ENCODE measurements at regions not wholly inside any gene's neighbourhood (a gene's known extent, or its start where the extent isn't known, plus 50 kb on each side); places are given as distances from the start of the nearest gene placed in this dataset.

GRCh38 chr2:58981237-58981636, 740.1 kb upstream of the FANCL start:
- ATAC-seq (ENCODE audit: insufficient number of reproducible peaks, low FRiP score, low read depth), result no peak
- no peaks in the 10 kb centered on the region for H3K9me3 ChIP-seq
- no peaks in the 10 kb centered on the region for H3K36me3 ChIP-seq
- H3K27ac ChIP-seq, result no peak overlapping the region
- no peak for TF ChIP-seq CTCF (IDR thresholded peaks at IDR 0.05)
- H3K4me3 ChIP-seq, result no peak overlapping the region
- H3K4me1 ChIP-seq (ENCODE audit: control insufficient read depth in 1 of 2, low read depth in 2 of 2), result no peaks in the 10 kb centered on the region
- no peaks in the 10 kb centered on the region for H3K27me3 ChIP-seq (replicated peaks; ENCODE audit: insufficient read depth)
- no peak for DNase-seq (ENCODE audit: low spot score)

GRCh38 chr2:58976375-58977071, 735.4 kb upstream of the FANCL start:
- Histone ChIP-seq H3K9me3 (no peaks in the 10 kb centered on the region), H3K4me1 (ENCODE audit: control insufficient read depth in 1 of 2, low read depth in 2 of 2) (no peaks in the 10 kb centered on the region), H3K27me3 (replicated peaks; ENCODE audit: insufficient read depth) (no peaks in the 10 kb centered on the region), H3K27ac (no peak overlapping the region), H3K36me3 (no peaks in the 10 kb centered on the region), H3K4me3 (no peak overlapping the region)
- TF ChIP-seq CTCF (IDR thresholded peaks at IDR 0.05), result no peak
- no peak for ATAC-seq (ENCODE audit: insufficient number of reproducible peaks, low FRiP score, low read depth)
- no peak for DNase-seq (ENCODE audit: low spot score)

- Histone ChIP-seq H3K9me3 (no peaks in the 10 kb centered on the region), H3K27ac (no peak overlapping the region), H3K4me1 (ENCODE audit: control insufficient read depth in 1 of 2, low read depth in 2 of 2) (no peaks in the 10 kb centered on the region), H3K27me3 (replicated peaks; ENCODE audit: insufficient read depth) (no peaks in the 10 kb centered on the region), H3K36me3 (no peaks in the 10 kb centered on the region), H3K4me3 (no peak overlapping the region)
- no peak for ATAC-seq (ENCODE audit: insufficient number of reproducible peaks, low FRiP score, low read depth)
- TF ChIP-seq CTCF (IDR thresholded peaks at IDR 0.05), result no peak
- DNase-seq (ENCODE audit: low spot score), result no peak
Measured at GRCh38 chr2:58974881-58975280, 733.8 kb upstream of the FANCL start.

GRCh38 chr2:58974426-58974825, 733.3 kb upstream of the FANCL start:
- H3K27me3 ChIP-seq (replicated peaks; ENCODE audit: insufficient read depth), result no peaks in the 10 kb centered on the region
- no peak for ATAC-seq (ENCODE audit: insufficient number of reproducible peaks, low FRiP score, low read depth)
- H3K9me3 ChIP-seq, result no peaks in the 10 kb centered on the region
- H3K36me3 ChIP-seq, result no peaks in the 10 kb centered on the region
- TF ChIP-seq CTCF (IDR thresholded peaks at IDR 0.05), result no peak
- H3K27ac ChIP-seq, result no peak overlapping the region
- DNase-seq (ENCODE audit: low spot score), result no peak
- no peak overlapping the region for H3K4me3 ChIP-seq
- no peaks in the 10 kb centered on the region for H3K4me1 ChIP-seq (ENCODE audit: control insufficient read depth in 1 of 2, low read depth in 2 of 2)

- no peaks in the 10 kb centered on the region for H3K36me3 ChIP-seq
- DNase-seq (ENCODE audit: low spot score), result no peak
- H3K27me3 ChIP-seq (replicated peaks; ENCODE audit: insufficient read depth), result no peaks in the 10 kb centered on the region
- no peak overlapping the region for H3K27ac ChIP-seq
- no peak for ATAC-seq (ENCODE audit: insufficient number of reproducible peaks, low FRiP score, low read depth)
- no peaks in the 10 kb centered on the region for H3K4me1 ChIP-seq (ENCODE audit: control insufficient read depth in 1 of 2, low read depth in 2 of 2)
- no peak for TF ChIP-seq CTCF (IDR thresholded peaks at IDR 0.05)
- no peak overlapping the region for H3K4me3 ChIP-seq
- no peaks in the 10 kb centered on the region for H3K9me3 ChIP-seq
Measured at GRCh38 chr2:58973811-58974281, 732.7 kb upstream of the FANCL start.
